ENCODE measurements at regions not wholly inside any gene's neighbourhood (a gene's known extent, or its start where the extent isn't known, plus 50 kb on each side); places are given as distances from the start of the nearest gene placed in this dataset.

GRCh38 chr7:125218076-125218475 is 288.5 kb upstream of the POT1 start:
- no peak overlapping the region for H2AFZ ChIP-seq
- no peaks in the 10 kb centered on the region for H3F3A ChIP-seq (ENCODE audit: insufficient read depth, low read depth)
- ChIA-PET POLR2A (ENCODE audit: unreplicated experiment) (no interaction called here), CTCF (no interaction called here)
- DNase-seq = no peak
- no peak overlapping the region for H3K27ac ChIP-seq
- H3K36me3 ChIP-seq (ENCODE audit: low read depth) = no peaks in the 10 kb centered on the region
- no peak overlapping the region for H3K4me2 ChIP-seq
- H3K4me3 ChIP-seq = no peak overlapping the region
- H4K20me1 ChIP-seq (ENCODE audit: insufficient read depth) = no peaks in the 10 kb centered on the region
- TF ChIP-seq CTCF (conservative IDR thresholded peaks at IDR 0.05) = no peak
- no peak for TF ChIP-seq EZH2 (IDR thresholded peaks at IDR 0.05; ENCODE audit: low read depth)
- no peaks in the 10 kb centered on the region for H3K9me3 ChIP-seq (ENCODE audit: insufficient read depth, low read depth)
- no peaks in the 10 kb centered on the region for H3K4me1 ChIP-seq (replicated peaks; ENCODE audit: insufficient read depth)
- intact Hi-C loops (cut with micrococcal nuclease; ENCODE audit: unreplicated experiment) = no loop called here
- no peaks in the 10 kb centered on the region for H3K9me2 ChIP-seq (ENCODE audit: insufficient read depth)
- no peaks in the 10 kb centered on the region for H3K79me2 ChIP-seq (ENCODE audit: low read depth)
- H3K27me3 ChIP-seq (ENCODE audit: insufficient read depth, low read depth) = no peaks in the 10 kb centered on the region
- BruUV-seq (replicated peaks) = no TSS peak

DNA sequence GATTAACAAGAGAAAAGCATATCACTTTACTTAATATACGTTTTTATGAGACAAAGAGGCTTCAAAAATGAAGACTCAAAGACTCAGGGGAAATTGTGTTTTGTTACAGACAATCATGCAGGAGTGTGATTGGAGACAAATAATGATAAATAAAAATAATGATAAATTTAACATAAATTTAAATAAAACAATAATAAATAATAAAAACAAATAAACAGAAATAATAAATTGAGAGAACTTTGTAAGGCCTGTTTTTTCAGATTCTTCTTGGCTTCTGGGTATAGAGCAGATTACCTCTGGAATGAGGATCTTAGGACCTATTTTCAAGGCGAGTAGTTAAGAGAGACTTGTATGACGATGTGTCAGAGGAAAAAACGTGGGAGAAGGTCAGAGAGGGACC is 271.4 kb upstream of the POT1 start:
- Histone ChIP-seq H3K9me2 (ENCODE audit: insufficient read depth) (no peaks in the 10 kb centered on the region), H3K4me2 (no peak overlapping the region), H3K9me3 (ENCODE audit: insufficient read depth, low read depth) (no peaks in the 10 kb centered on the region), H2AFZ (no peak overlapping the region), H3K79me2 (ENCODE audit: low read depth) (no peaks in the 10 kb centered on the region), H3K4me1 (replicated peaks; ENCODE audit: insufficient read depth) (no peaks in the 10 kb centered on the region), H3K36me3 (ENCODE audit: low read depth) (no peaks in the 10 kb centered on the region), H3K4me3 (no peak overlapping the region), H4K20me1 (ENCODE audit: insufficient read depth) (no peaks in the 10 kb centered on the region), H3K27ac (no peak overlapping the region), H3K27me3 (ENCODE audit: insufficient read depth, low read depth) (no peaks in the 10 kb centered on the region), H3F3A (ENCODE audit: insufficient read depth, low read depth) (no peaks in the 10 kb centered on the region)
- intact Hi-C loops (cut with micrococcal nuclease; ENCODE audit: unreplicated experiment) = loop anchor here (10.0 kb wide), 1 partner anchor 136 kb away; no protein-coding TSS in a partner anchor
- no TSS peak for BruUV-seq (replicated peaks)
- ChIA-PET POLR2A (ENCODE audit: unreplicated experiment) (no interaction called here), CTCF (interaction anchor here (0.5 kb wide), 1 partner anchor 142 kb away, joined by 3 read pairs; no protein-coding TSS in a partner anchor)
- DNase-seq = no peak
- TF ChIP-seq EZH2 (IDR thresholded peaks at IDR 0.05; ENCODE audit: low read depth) = no peak
- TF ChIP-seq CTCF (conservative IDR thresholded peaks at IDR 0.05) = no peak

- 0 out of 2 replicates have a peak, but pooled peaks cover 3% of the 10 kb centered on the region for H3K9me3 ChIP-seq (ENCODE audit: insufficient read depth, low read depth)
- BruUV-seq (replicated peaks) = no TSS peak
- ChIA-PET POLR2A (ENCODE audit: unreplicated experiment) (no interaction called here), CTCF (no interaction called here)
- no peak for DNase-seq
- H3F3A ChIP-seq (ENCODE audit: insufficient read depth, low read depth) = no peaks in the 10 kb centered on the region
- H3K4me1 ChIP-seq (replicated peaks; ENCODE audit: insufficient read depth) = no peaks in the 10 kb centered on the region
- peak overlapping the region; percentile 37; the same call in 1 of the 2 replicates for H2AFZ ChIP-seq
- no peak for TF ChIP-seq EZH2 (IDR thresholded peaks at IDR 0.05; ENCODE audit: low read depth)
- no peak for TF ChIP-seq CTCF (conservative IDR thresholded peaks at IDR 0.05)
- no peaks in the 10 kb centered on the region for H3K27me3 ChIP-seq (ENCODE audit: insufficient read depth, low read depth)
- intact Hi-C loops (cut with micrococcal nuclease; ENCODE audit: unreplicated experiment) = no loop called here
- H3K4me2 ChIP-seq = no peak overlapping the region
- no peaks in the 10 kb centered on the region for H3K36me3 ChIP-seq (ENCODE audit: low read depth)
- no peaks in the 10 kb centered on the region for H3K9me2 ChIP-seq (ENCODE audit: insufficient read depth)
- H3K27ac ChIP-seq = no peak overlapping the region
- no peaks in the 10 kb centered on the region for H3K79me2 ChIP-seq (ENCODE audit: low read depth)
- H4K20me1 ChIP-seq (ENCODE audit: insufficient read depth) = no peaks in the 10 kb centered on the region
- no peak overlapping the region for H3K4me3 ChIP-seq
These were observed 268.2 kb upstream of the POT1 start for GRCh38 chr7:125197731-125198393.
